ENCODE measurements at regions not wholly inside any gene's neighbourhood (a gene's known extent, or its start where the extent isn't known, plus 50 kb on each side); places are given as distances from the start of the nearest gene placed in this dataset.

GRCh38 chr12:28802706-28803438, 346.2 kb upstream of the FAR2 start:
- no peak for TF ChIP-seq POLR2A (IDR thresholded peaks at IDR 0.05)
- TF ChIP-seq CTCF (IDR thresholded peaks at IDR 0.05), result no peak
